ENCODE measurements at regions not wholly inside any gene's neighbourhood (a gene's known extent, or its start where the extent isn't known, plus 50 kb on each side); places are given as distances from the start of the nearest gene placed in this dataset.

GRCh38 chr2:129006901-129007300, 688.2 kb upstream of the HS6ST1 start:
- TF ChIP-seq CTCF (IDR thresholded peaks at IDR 0.05; ENCODE audit: low read depth, low read length, missing input control) (no peak), REST (IDR thresholded peaks at IDR 0.05) (no peak), ZBTB33 (IDR thresholded peaks at IDR 0.05) (no peak), ATF3 (IDR thresholded peaks at IDR 0.05) (no peak), JUND (IDR thresholded peaks at IDR 0.05) (no peak), RXRA (IDR thresholded peaks at IDR 0.05) (no peak)

All from liver (tissue), 3 donors.